Hematopoietic multipotent progenitor cell treated with erythropoietin and hydrocortisone succinate and interleukin-3 and kit ligand, for 4 days (in vitro differentiated cells): ENCODE measurements at regions not wholly inside any gene's neighbourhood (a gene's known extent, or its start where the extent isn't known, plus 50 kb on each side); places are given as distances from the start of the nearest gene placed in this dataset.

Source experiments
- DNase-seq: peaks from one replicate; pipeline ENCODE4 v3.0.0-alpha.2; 2015

DNA sequence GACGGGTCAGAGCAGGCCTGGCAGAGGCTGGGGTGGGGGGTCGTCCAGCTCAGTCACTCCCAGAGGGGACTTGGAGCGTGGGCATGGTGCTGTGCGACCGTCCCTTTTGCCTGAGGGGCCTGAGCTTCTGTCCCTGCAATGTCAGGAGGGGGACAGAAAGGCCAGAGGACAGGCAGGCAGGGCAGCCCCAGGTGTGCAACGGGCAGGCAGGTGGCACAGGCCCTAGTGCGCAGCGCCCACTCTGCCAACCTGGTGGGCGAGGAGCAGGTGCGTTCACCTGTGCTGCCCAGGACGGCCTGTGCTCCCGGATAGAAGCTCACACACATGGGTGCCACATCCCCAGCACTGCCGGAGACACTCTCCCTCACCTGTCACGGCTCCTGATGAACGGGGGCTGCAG, 78.7 kb upstream of the SLCO4A1 start:
- DNase-seq, result no peak

DNA sequence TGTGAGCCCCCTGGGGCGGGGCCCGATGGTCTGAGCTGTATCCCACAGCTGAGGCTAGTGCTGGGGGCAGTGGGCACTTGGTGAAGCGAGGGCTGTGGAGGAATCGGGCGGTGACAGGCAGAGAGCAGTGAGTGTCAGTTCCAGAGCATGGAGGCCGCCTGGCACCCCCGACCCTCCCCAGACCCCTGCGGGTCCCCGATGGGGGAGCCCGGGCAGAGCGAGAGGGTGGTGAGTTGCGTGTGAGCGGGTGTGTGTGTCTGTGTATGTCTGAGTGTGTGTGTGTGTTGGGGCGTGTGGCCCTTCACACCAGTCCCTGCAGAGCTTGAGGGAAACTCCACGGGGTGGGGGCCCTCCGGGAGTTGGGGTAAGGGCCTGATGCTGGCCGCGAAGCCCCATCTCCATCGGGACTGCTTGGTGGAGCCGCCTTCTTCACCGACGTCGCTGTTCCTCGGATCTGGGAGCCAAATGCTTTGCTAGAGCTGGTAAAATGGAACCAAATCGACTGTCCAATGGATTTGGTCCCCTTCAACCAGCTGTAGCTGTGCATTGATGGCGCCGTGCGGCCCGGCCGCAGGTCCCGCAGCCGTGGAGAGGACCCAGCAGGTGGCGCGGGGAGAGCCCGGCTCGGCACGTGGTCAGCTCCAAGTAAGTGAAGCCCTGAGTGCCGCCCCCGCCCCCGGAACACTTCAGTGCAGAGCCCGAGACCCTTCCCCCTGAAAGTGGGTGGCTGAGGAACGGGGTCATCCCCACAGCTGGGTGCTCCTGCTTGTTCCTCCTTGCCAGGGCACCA, 77.7 kb upstream of the SLCO4A1 start:
- DNase-seq, result no peak

DNA sequence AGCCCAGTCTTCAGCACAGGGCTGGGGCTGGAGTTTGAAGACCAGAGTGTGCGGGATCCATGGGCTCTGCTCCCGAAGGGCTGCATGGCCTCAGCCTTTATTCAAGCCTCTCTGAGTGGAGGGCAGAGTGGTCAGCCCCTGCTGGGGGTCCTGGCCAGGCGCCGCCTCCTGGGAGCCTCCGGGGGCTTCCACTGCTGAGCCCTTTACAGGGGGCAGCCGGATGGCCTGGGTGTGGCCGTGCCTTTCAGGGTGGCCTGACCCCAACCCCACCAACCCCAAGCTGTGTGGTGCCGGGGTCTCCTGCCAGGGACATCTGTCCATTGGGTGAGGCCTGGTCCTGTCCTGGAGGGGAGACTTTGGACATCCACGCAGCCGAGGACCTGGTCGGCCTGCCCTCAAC, 76.0 kb upstream of the SLCO4A1 start:
- DNase-seq, result no peak

DNA sequence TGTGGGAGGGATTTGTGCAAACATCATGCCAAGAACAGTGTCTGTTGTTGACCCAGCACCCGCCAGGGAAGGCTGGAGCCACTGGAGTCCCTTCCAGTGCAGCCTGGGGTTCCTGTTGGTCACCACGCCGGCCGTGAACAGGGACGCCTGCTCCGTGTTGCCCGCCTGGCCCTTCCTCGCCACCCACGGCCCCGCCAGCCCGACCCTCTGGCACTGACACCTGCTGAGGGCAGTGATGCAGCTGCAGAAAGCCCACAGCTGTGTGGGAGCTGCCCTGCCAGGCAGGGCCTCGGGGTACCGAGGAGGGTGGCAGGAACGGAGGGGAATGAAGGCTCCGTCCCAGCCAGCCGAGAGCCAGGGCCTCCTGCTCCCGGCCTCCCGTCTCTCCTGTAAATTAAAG, 75.5 kb upstream of the SLCO4A1 start:
- DNase-seq, result no peak

DNA sequence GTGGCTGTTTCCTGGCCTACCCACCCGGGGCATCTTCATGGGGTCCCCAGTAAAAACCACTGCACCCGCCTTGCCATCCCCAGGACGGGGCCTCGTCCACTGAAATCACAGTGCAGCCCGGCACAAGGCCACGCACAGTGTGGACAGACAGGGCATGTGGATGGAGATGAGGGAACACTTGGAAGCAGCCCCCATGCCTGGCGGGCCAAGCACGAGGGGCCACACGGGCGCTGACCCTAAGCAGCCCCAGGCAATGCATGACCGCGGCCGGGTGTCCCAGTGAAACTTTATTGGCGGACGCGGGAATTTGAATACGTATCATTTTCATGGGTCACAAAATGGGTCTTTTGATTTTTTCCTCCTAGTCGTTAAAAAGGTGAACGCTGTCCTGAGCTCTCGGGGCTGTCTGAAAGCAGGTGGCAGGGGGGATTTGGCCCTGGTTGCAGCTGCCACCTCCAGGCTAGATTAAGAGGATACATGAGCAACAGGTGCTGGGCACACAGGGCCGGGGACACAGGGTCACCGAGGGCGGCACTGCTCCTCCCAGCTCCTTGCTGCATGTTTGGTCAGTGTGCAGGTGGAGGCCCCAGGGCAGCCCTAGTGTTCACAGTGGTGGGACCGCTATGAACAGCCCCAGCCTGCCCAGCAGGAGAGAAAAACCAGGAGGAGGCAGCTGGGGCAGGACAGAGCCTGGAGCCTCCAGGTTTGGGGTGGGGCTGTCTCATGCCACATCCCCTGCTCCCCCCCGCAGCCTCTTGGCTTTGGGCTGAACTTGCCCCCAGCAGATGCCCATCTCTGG, 74.9 kb upstream of the SLCO4A1 start:
- DNase-seq, result no peak

DNA sequence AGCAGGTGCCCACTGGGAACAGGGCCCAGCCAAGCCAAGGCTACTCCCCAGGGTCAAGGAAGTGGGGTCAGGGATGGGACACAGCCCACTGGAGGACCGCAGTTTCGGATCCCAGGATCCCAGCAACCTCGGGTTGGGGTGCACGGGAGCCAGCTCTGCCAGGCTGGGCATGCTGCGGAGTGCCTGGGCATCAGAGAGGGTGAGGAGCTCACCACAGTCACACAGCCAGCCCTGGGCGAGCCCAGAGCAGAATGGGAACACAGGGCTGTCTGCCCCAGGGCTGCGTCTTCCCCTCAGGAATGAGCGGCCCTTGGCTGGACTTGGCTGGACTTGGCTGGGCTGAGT, 74.3 kb upstream of the SLCO4A1 start:
- no peak for DNase-seq

DNA sequence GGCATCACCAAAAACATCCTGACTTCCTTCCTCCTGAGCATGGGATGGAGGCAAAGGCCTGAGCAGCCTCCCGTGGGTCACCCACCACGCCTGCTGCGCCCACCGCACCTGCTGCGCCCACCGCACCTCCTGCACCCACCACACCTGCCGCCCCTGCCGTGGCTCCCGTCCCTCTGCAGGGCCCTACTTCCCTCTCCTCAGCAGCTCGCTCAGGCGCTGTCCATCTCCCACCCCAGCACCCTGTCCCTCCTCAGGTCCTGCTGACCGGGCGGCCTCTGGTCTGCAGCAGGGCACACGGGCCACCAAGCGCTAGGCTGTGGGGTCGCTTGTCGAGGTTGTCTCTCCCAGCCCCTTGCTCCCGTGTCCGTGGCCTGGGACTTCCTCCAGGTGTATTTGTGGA, 72.7 kb upstream of the SLCO4A1 start:
- no peak for DNase-seq

DNA sequence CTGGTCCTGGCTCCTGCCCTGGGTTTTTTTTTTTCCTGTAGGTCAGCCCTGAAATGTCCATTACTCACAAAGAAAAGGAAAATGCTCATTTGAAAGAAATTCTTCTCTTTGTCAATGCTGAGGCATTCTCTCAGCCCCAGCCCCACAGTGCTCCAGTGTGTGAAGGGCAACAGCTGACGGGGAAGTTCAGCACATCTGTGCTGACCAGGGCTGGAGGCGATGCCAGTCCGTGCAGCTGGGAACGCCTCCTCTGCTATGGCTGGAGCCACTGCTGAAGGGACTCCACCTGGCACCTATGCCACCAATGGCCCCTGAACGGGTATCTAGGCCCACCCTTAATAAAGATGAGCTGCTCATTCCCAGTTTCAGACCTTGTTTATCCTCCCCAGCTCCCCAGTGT, 71.9 kb upstream of the SLCO4A1 start:
- no peak for DNase-seq

DNA sequence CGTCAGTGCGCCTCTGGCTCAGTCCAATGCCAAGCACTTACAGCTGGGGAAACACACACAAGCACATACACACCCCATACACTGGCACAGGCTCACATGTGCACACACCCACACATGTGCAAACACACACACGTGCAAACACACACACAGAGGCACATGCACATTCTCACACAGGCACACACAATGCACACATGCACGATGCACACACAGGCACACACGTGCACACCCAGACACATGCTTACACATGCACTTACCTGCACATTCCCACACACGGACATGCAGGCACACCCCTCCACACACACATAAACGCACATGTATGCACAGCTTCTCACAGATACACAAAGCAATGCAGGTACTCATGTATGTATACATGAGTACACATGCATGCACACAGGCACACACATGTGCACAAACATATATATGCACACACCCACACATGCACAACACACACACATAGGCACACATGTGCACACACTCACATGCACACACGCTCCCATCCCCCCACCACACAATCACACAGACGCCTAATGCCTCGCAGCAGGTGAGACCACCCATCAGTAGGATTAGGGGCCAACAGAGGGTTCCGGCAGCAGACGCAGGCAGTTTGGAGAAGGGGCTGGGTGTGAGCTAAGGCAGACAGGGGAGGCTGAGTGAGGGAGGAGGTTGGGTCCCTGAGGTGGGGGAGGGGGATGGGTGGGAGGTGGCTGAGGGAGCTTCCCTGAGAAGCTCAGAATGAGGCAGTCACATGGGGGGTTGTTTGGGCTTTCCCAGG, 71.2 kb upstream of the SLCO4A1 start:
- peak; percentile 20 for DNase-seq

DNA sequence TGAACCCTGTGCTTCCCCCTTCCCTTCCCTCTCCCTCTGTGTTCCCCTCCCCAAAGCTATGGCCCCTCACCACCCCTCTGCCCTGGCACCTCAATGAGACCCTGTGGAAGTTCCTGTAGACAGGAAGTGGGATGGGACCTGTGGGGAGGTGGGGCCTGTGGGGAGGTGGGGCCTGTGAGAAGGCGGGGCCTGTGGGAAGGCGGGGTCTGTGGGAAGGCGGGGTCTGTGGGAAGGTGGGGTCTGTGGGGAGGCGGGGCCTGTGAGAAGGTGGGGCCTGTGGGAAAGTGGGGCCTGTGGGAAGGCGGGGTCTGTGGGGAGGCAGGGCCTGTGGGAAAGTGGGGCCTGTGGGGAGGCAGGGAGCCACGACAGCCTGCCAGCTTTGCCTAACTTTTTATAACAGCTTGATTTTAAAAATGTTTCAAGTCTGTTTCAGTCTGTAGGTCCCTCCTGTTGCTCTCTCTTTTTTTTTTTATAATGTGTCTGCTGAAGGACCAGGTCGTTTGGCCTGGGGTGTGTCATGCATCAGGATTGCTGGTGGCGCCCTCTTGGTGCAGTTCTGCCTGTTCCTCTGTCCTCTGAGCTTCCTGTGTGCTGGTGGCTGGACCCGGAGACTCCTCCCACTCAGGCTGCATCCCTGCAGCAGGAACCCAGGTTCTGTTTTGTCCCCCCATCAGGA, 70.5 kb upstream of the SLCO4A1 start:
- DNase-seq, result peak; percentile 69

DNA sequence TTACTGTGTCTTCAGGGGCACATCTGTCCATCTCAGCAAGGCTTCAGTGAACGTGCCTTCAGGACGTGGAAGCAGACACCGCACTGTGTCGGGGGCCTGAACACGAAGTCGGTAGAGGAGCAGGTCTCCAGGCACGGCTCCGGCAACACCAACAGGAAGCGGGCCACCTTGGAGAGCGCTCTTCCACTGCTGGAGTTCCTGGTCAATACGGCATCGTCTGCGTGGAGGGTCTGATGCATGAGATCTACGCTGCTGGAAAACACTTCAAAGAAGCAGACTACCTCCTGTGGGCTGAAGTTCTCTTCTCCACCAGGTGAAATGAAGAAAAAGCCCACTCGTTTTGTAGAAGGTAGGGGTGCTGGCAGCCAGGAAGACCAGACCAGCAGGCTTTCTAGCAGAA, 69.3 kb upstream of the SLCO4A1 start:
- no peak for DNase-seq

DNA sequence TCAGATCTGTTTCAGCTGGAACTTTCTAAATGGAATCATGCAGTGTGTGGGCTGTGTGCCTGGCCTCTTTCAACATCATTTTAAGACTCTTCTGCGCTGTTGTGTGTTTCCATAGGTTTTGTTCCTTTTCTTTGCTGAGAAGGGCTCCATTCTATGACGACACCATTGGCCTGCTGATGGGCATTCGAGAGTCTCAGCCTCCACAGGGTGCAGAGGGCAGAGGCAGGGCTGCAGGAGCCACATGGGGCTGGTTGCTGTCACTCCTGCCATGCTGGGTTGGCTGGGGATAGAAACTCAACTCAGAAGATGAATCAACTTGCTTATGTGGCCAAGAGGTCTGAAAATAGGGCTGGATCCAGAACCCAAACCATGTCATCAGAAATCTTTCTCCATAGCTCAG, 68.5 kb upstream of the SLCO4A1 start:
- DNase-seq, result no peak

DNA sequence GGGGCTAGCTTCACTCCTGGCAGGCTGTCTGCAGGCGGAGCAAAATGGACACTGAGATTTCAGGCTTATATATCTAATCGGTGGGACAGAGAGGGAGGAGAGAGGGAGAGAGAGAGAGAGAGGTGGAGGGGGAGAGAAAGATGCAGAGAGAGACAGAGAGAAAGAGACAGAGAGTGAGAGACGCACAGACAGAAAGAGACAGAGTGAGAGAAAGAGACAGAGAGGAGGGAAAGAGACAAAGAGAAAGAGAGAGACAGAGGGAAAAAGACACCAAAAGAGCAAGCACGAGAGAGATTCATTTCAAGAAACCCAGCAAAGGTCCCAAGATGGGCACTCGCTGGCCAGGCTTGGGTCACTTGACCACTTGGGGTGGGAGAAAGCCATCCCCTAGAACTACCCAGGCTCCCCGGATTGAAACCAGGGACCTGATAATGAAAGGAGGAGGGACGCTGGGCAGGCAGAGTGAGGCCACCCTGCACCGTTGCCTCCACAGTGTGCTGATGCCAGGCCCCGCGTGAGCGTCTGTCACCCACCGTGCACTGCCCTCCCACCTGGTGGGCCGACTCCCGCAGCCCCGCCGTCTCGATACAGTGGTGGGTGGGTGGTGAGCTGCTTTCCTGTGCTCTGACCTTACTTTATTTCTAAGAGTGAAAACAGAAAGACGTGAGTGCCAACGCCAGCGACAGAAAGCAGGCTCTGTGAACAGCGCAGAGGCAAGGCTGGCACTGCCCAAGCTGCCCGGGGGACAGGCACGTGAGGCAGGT, 67.9 kb upstream of the SLCO4A1 start:
- DNase-seq, result no peak

DNA sequence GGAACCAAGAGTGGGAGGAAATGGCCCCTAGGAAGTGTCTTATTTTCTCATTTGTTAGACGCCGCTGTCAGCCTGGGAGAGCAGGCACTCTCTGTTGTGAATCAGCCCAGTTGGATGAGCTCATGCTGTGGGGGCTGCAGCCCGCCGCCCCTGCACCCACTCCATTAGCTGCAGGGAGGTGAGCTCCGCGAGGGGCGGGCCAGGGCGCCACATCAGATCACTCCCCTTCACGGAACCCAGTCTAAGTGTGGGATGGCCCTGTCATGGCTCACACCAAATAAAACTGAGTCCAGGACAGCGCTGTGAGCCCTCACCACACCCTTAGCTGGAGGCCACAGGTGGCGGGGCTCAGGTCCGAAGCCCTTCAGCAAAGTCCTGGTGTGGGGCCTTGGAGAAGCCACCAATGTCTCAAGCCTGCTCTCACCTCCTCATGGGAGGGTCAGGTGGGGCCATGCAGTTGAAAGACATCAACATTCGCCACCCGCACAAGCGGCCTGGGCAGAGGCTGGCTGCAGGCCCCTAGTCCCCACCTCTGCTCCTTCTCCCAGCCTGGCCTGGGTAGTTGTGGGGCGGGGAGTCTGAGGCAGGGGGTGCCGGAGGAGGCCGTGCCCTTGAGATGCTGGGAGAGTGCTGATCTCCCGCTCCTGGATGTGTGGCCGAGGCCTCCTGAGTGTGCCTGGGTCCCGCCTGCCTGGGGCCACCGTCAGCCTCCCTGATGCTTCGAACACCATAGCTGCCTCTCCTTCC, 66.2 kb upstream of the SLCO4A1 start:
- no peak for DNase-seq

DNA sequence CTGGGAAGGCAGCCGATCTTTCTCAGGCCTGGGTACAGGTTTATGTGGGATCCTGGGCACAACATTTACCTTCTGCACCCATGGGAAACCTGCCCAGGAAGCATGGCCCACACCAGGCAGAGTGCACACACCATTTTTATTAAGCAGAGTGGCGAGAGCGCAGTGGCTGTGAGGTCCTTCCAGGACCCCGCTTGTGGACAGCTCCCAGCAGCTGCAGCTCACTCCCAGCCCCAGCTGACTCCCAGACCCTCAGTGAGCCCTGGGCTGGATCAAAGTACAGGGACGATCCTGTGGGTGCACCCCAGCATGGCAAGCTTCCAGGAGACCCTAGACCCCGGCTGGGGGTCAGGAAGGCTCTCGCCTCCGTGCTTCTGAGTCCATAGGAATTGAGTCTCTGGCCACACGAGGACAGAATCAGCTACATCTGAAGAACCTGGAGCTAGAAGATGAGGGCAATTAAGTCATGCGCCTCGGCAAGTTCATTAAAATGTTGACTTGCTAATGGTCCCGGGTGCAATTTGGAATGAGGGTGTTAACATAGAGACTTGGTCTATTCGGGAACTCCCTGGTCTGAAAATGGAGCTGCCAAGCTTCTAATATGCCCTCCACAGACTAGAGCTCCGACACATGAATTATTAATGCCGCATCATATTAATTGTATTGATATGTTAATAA, 65.4 kb upstream of the SLCO4A1 start:
- DNase-seq, result peak; percentile 61

DNA sequence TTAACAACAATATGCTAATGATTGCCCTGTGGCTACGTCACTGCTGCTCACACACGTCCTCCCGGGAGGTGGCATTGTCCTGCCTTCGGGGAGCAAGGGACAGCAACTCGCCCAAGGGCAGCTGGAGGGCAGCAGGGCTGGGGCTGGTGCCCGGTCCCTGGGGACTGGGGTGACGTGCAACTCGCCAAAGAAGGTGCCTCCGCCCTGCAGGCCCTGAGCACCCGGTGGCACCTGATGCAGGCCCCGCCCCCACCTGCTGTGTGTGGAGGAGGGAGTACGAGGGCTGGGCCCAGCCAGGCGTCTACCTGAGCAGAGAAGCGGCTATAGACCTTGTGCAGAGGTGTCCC, 64.8 kb upstream of the SLCO4A1 start:
- DNase-seq, result no peak

DNA sequence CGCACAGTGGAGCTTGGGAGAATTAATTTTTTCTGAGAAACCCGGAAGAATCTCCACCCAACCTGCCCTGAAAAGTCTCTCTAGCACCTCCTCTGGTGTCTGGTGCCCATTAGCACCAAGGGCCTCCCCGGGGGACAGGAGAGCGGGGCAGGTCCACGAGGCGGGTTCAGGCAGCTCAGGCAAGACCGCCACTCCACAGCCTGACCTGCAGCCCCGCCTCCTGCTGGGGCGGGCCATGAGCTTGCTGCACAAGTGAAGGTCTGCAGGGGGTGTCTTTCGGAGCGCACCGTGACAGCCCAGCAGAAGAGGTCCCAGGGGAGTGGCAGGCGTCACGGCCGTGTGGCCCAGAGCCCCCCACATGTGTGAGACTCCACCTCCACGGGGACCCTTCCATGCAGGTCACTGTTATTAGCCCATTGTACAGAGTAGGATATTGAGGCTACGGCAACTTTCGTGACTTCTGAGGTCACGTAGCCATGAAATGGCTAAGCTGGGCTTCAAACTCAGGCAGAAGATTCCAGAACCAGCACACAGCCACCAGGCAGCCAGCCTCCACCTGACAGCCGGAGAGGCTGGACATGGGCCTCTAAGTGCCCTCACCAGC, 63.9 kb upstream of the SLCO4A1 start:
- peak; percentile 29 for DNase-seq

DNA sequence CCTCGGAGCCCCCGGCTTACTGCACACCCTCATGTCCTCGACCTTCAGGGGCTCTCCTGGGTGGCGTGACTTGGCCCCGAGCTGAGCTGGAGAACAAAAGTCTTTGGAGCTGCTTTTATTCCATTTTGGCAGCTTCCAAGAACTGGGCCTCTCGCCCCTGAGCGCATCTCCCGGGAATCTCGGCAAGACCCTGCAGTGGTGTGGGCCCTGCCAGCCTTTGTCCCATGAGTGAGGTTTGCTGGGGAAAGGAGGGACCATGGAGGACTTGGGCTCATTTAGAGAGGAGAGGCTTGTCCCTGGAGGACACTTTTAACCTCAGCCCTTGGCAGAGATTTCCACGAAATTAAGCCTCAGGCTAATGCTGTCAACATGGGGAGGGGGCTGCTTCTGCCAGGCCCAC, 62.3 kb upstream of the SLCO4A1 start:
- DNase-seq, result no peak

DNA sequence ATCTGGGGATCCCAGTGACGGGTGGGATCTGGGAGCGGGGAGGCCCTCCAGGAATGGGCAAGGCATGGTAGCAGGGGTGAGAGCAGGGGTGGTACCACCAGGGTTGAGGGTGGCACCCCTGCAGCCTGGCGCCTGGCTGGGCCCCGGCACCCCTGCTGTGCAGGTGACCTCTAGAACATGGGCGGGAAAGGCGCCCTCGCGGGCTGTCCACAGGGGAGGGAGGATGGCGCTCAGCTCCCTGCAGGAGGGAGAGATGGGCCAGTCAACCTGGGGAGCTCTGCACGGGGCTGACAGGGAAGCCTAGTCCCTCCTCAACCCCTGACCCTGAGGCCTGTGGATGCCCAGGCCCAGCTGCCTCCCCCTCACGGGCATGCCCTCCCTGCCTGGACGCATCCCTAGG, 61.6 kb upstream of the SLCO4A1 start:
- no peak for DNase-seq

DNA sequence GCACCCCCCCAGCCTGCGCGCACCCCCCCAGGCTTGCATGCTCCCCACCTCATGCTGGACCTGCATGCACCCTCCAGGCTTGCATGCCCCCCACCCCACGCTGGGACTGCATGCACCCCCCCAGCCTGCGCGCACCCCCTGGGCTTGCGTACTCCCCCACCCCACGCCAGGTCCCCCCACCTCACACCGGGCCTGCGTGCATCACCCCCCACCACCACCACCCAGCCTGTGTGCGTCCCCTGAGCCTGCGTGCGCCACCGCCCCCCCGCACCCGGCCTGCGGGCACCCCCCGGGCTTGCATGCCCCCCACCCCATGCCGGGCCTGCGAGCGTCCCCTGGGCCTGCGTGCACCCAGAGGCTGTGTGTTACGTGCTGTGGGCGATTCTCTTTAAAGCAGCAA, 61.0 kb upstream of the SLCO4A1 start:
- no peak for DNase-seq

DNA sequence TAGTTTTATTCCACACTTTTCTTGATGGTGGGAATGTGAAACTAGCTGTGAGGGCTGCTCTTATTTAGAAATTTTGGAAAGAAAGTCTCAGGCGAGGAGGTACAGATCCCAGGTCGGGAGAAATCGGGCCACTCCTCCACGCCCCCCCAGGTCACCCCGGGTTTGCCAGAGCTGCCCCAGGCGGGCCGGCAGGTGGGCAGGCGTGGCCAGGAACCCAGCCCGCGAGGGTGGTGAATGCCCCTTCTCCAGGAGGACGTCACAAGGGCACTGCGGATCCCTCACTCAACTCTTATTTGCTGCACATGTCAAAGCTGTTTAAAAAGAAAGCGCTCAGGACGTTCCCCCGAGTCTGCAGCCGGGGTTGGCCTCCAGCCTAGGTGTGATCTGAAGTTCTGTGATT, 60.5 kb upstream of the SLCO4A1 start:
- no peak for DNase-seq
